A673 (cell line): ENCODE measurements at regions not wholly inside any gene's neighbourhood (a gene's known extent, or its start where the extent isn't known, plus 50 kb on each side); places are given as distances from the start of the nearest gene placed in this dataset.

Experiments used
- CTCF ChIP-seq: fragments of 300-800, 200-600 bp; sonication (generic); conservative IDR thresholded peaks from 2 replicates; pipeline ENCODE4 v1.5.1; 2017; ENCODE audit warnings: low read depth, mild to moderate bottlenecking, antibody characterized with exemption, low read length, moderate library complexity, mixed read lengths
- EZH2 ChIP-seq: fragments of 200-600 bp; sonication (generic); IDR thresholded peaks from 2 replicates; pipeline ENCODE4 v1.6.1; 2017; ENCODE audit warnings: borderline replicate concordance, low read depth, mild to moderate bottlenecking, mixed read lengths, antibody characterized with exemption, low read length; ENCODE audit not compliant: poor library complexity, severe bottlenecking

- TF ChIP-seq CTCF (no peak), EZH2 (no peak)
Observed at GRCh38 chr10:10118131-10118530, 899.5 kb upstream of the CELF2 start.
